ENCODE measurements at regions not wholly inside any gene's neighbourhood (a gene's known extent, or its start where the extent isn't known, plus 50 kb on each side); places are given as distances from the start of the nearest gene placed in this dataset.

- H3K14ac ChIP-seq (replicated peaks; ENCODE audit: low read depth, low read length): no peak overlapping the region
- H2BK5ac ChIP-seq (ENCODE audit: low read depth, low read length, poor library complexity, severe bottlenecking): no peak overlapping the region
- H4K5ac ChIP-seq (ENCODE audit: low read depth, low read length): no peak overlapping the region
- no CpG with 5 or more reads among the region's 3 CpGs for WGBS, 2 experiments (ENCODE audit: extremely low coverage in 2 of 2, insufficient read length in 1 of 2)
- H3K79me1 ChIP-seq (ENCODE audit: low read depth in 1 of 2, low read length in 2 of 2): no peaks in the 10 kb centered on the region
- no peak overlapping the region for H4K91ac ChIP-seq (ENCODE audit: insufficient read depth, low read depth, low read length)
- no peak for DNase-seq
- no peak overlapping the region for H3K23ac ChIP-seq (ENCODE audit: low read depth, low read length)
- BruUV-seq (replicated peaks): no TSS peak
- no peak overlapping the region for H3K18ac ChIP-seq (ENCODE audit: low read depth, low read length)
- dilution Hi-C loops (cut with HindIII; ENCODE audit: low sequenced_read_pairs, unreplicated experiment): no loop called here
- TF ChIP-seq MXI1 (IDR thresholded peaks at IDR 0.05; ENCODE audit: borderline replicate concordance, low read depth, low read length) (no peak), CEBPB (IDR thresholded peaks at IDR 0.05; ENCODE audit: low read depth, low read length) (no peak), NFE2L2 (IDR thresholded peaks at IDR 0.05; ENCODE audit: low read depth, low read length) (no peak), CTCF (conservative IDR thresholded peaks at IDR 0.05; ENCODE audit: low read depth, low read length) (no peak), CHD1 (IDR thresholded peaks at IDR 0.05; ENCODE audit: low read depth, low read length) (no peak)
- H4K20me1 ChIP-seq (ENCODE audit: insufficient read depth, low read length): no peaks in the 10 kb centered on the region
- no peaks in the 10 kb centered on the region for H3K36me3 ChIP-seq (ENCODE audit: control insufficient read depth, insufficient read depth, low read length)
- ChIA-PET POLR2A (ENCODE audit: unreplicated experiment) (no interaction called here), CTCF (no interaction called here)
- in situ Hi-C loops (cut with MboI; ENCODE audit: low sequenced_read_pairs): no loop called here
- H3K9me1 ChIP-seq (ENCODE audit: insufficient read depth, low read length): no peaks in the 10 kb centered on the region
- H2BK120ac ChIP-seq (ENCODE audit: low read depth, low read length): no peak overlapping the region
- no peak overlapping the region for H3K9ac ChIP-seq (ENCODE audit: low read depth, low read length)
- H3K4me3 ChIP-seq (ENCODE audit: insufficient read depth, low read depth, low read length): no peak overlapping the region
- H3K4me1 ChIP-seq (ENCODE audit: control insufficient read depth, insufficient read depth, low read length): no peaks in the 10 kb centered on the region
- H3K9me3 ChIP-seq (ENCODE audit: control insufficient read depth, insufficient read depth, low read length): no peaks in the 10 kb centered on the region
- no peak overlapping the region for H2BK15ac ChIP-seq (ENCODE audit: low read depth, low read length)
- H3K4me2 ChIP-seq (ENCODE audit: low read depth, low read length): no peak overlapping the region
- no peak overlapping the region for H2AFZ ChIP-seq (replicated peaks; ENCODE audit: low read length, poor library complexity)
- H3K27me3 ChIP-seq (ENCODE audit: control insufficient read depth, insufficient read depth, low read length): peaks cover 2% of the 10 kb centered on the region; the same call in 1 of the 2 replicates
- H3K4ac ChIP-seq (ENCODE audit: low read depth, low read length): no peak overlapping the region
- H3K27ac ChIP-seq (ENCODE audit: insufficient read depth, low read length): no peak overlapping the region
- no peak for ATAC-seq (ENCODE audit: low read depth)
- intact Hi-C loops (cut with micrococcal nuclease): no loop called here
- H4K8ac ChIP-seq (ENCODE audit: low read depth in 2 of 2, low read length in 2 of 2): no peak overlapping the region
- no peak overlapping the region for H2AK9ac ChIP-seq (replicated peaks; ENCODE audit: low read depth, low read length, poor library complexity)
- no peak overlapping the region for H2BK20ac ChIP-seq (ENCODE audit: low read depth, low read length)
- no peak overlapping the region for H2AK5ac ChIP-seq (ENCODE audit: low read depth, low read length)
- no peak overlapping the region for H3K56ac ChIP-seq (ENCODE audit: extremely low read depth, insufficient read depth, low read length)
Measured at GRCh38 chr10:61217851-61218565, 235.2 kb downstream of the TMEM26 start.
